K562 (cell line): ENCODE measurements at regions not wholly inside any gene's neighbourhood (a gene's known extent, or its start where the extent isn't known, plus 50 kb on each side); places are given as distances from the start of the nearest gene placed in this dataset.

ENCODE experiments used
- ATAC-seq: fragments of 200-7000 bp; cut with Tn5 transposase; 3 replicates; pipeline ENCODE4 v1.9.1; 2020; ENCODE audit warnings: moderate library complexity
- BruUV-seq: library from RNA; stranded (reverse); fragments of 400-500 nt; replicated peaks from 2 replicates; lab custom pipeline; 2021; lab: Mats Ljungman, UMichigan
- CTCF ChIA-PET: fragments of 300-600 bp; formaldehyde crosslinking; extraction: SDS; loops from one replicate; lab custom pipeline; 2021; ENCODE audit warnings: low intra/inter-chr PET ratio; lab: Yijun Ruan, JAX
- POLR2A ChIA-PET: fragments of 300-600, 350-650 bp; sonication (Branson Sonifier 250); formaldehyde crosslinking; extraction: SDS; loops from one replicate; lab custom pipeline; 2021; ENCODE audit warnings: antibody characterized with exemption, inconsistent platforms; lab: Yijun Ruan, JAX
- DNase-seq, 4 experiments: peaks; one replicate each; pipeline versions ENCODE4 v3.0.0 to v3.0.0-alpha.2; 2011 to 2018; ENCODE audit warnings: low spot score in 3 of 4, mixed read lengths in 3 of 4; ENCODE audit errors: extremely low read depth in 1 of 4
- FAIRE-seq: peaks from 2 replicates; lab custom pipeline; 2011; peaks lifted over from hg19 to GRCh38; lab: Jason Lieb, UNC
- H2AFZ ChIP-seq: 2 replicates; pipeline ENCODE4 v1.6.0; 2011; ENCODE audit warnings: low read depth, low read length, control low read depth, inconsistent platforms
- H3K27ac ChIP-seq: fragments of 200-600 bp; 3 replicates; pipeline ENCODE4 v1.8.0; 2011; ENCODE audit warnings: low read depth, mild to moderate bottlenecking, control low read depth, inconsistent platforms, low read length, moderate library complexity, mixed read lengths; ENCODE audit errors: extremely low read depth
- H3K27me3 ChIP-seq, 2 experiments: fragments of 300-600 bp in 1 of 2; 2 replicates in 1 of 2; 3 replicates in 1 of 2; pipeline versions ENCODE4 v1.6.0 to v1.8.0; 2011; ENCODE audit warnings: inconsistent platforms in 2 of 2, low read length in 2 of 2, mild to moderate bottlenecking in 1 of 2, mixed read lengths in 1 of 2, moderate library complexity in 1 of 2; ENCODE audit not compliant: control insufficient read depth in 2 of 2, insufficient read depth in 2 of 2
- H3K36me3 ChIP-seq: fragments of 300-600 bp; 3 replicates; pipeline ENCODE4 v1.8.0; 2011; ENCODE audit warnings: mild to moderate bottlenecking, low read length, inconsistent platforms; ENCODE audit not compliant: control insufficient read depth, insufficient read depth
- H3K4me1 ChIP-seq, 2 experiments: fragments of 200-600 bp in 1 of 2; replicated peaks in 1 of 2; 2 replicates in 1 of 2; 3 replicates in 1 of 2; pipeline versions ENCODE4 v1.5.1 to v1.8.0; 2011; ENCODE audit warnings: inconsistent platforms in 2 of 2, low read length in 2 of 2, mild to moderate bottlenecking in 1 of 2, mixed read lengths in 1 of 2, moderate library complexity in 1 of 2; ENCODE audit not compliant: control insufficient read depth in 2 of 2, insufficient read depth in 2 of 2
- H3K4me2 ChIP-seq: 2 replicates; pipeline ENCODE4 v1.6.1; 2011; ENCODE audit warnings: low read length, control low read depth, inconsistent platforms, mixed read lengths; ENCODE audit not compliant: insufficient read depth
- H3K4me3 ChIP-seq: fragments of 200-600 bp; sonication (generic), shearing (Covaris generic); 2 replicates; pipeline ENCODE4 v1.5.1; 2016; ENCODE audit warnings: control low read depth, inconsistent platforms
- H3K79me2 ChIP-seq: fragments of 200-600 bp; 3 replicates; pipeline ENCODE4 v1.8.0; 2011; ENCODE audit warnings: low read length, inconsistent platforms; ENCODE audit not compliant: control insufficient read depth, insufficient read depth
- H3K9ac ChIP-seq, 2 experiments: 2 replicates each; pipeline versions ENCODE4 v1.6.0 to v1.6.1; 2011; ENCODE audit warnings: low read depth in 2 of 2, low read length in 2 of 2, control low read depth in 1 of 2, inconsistent platforms in 1 of 2, mild to moderate bottlenecking in 1 of 2, mixed read lengths in 1 of 2; ENCODE audit not compliant: insufficient read depth in 1 of 2
- H3K9me1 ChIP-seq: one replicate; pipeline ENCODE4 v1.6.0; 2011; ENCODE audit warnings: inconsistent platforms, mild to moderate bottlenecking, low read length, moderate library complexity; ENCODE audit not compliant: control insufficient read depth, insufficient read depth
- H3K9me3 ChIP-seq: replicated peaks from 2 replicates; pipeline ENCODE4 v1.5.1; 2011; ENCODE audit warnings: low read depth, low read length, inconsistent platforms; ENCODE audit not compliant: control insufficient read depth, insufficient read depth
- H4K20me1 ChIP-seq: replicated peaks from 2 replicates; pipeline ENCODE4 v1.6.1; 2011; ENCODE audit warnings: low read length, inconsistent platforms, mixed read lengths; ENCODE audit not compliant: control insufficient read depth, insufficient read depth
- CEBPB ChIP-seq: fragments of 450-650 bp; IDR thresholded peaks from 2 replicates; pipeline ENCODE4 v1.6.1; 2016; ENCODE audit warnings: missing genetic modification characterization, missing compliant biosample characterization
- CTBP1 ChIP-seq: fragments of 450-650 bp; IDR thresholded peaks from 2 replicates; pipeline ENCODE4 v1.6.1; 2016; ENCODE audit warnings: borderline replicate concordance
- CXXC5 ChIP-seq: fragments of 250-450 bp; sonication (Bioruptor Pico); IDR thresholded peaks from 2 replicates; pipeline ENCODE4 v1.8.0; 2022; ENCODE audit warnings: inconsistent platforms, mild to moderate bottlenecking, moderate library complexity
- HNRNPL ChIP-seq: fragments of 200-400 bp; formaldehyde crosslinking; IDR thresholded peaks from 2 replicates; pipeline ENCODE4 v1.6.1; 2017; ENCODE audit warnings: low read depth, mild to moderate bottlenecking, low read length
- ZNF507 ChIP-seq: conservative IDR thresholded peaks from 2 replicates; pipeline ENCODE4 v1.6.1; 2017; ENCODE audit warnings: missing genetic modification characterization, missing compliant biosample characterization
- WGBS: fragments of 100-300 bp; shearing (Covaris generic); methylation state at CpG from one replicate; pipeline ENCODE4 v1.1.6; 2016; ENCODE audit warnings: low coverage, mixed read lengths; ENCODE audit not compliant: insufficient coverage; ENCODE audit errors: missing lambda C conversion rate; 5-methylcytosine and 5-hydroxymethylcytosine counted together
- in situ Hi-C: fragments of 300-500 bp; cut with MboI; formaldehyde crosslinking; loops from 4 replicates; pipeline ENCODE4 v1.15.0; 2018; ENCODE audit warnings: inconsistent platforms, mixed read lengths
- intact Hi-C: fragments of 100-400 bp; cut with micrococcal nuclease; formaldehyde crosslinking; loops from 2 replicates; pipeline ENCODE4 v1.14.2; 2022
- TF ChIP-seq, protein P1 (sequence below): conservative IDR thresholded peaks from 2 replicates; pipeline ENCODE4 v1.6.1; 2011; ENCODE audit warnings: low read depth, mild to moderate bottlenecking, low read length; ENCODE audit not compliant: control insufficient read depth
- TF ChIP-seq, protein P2 (sequence below): fragments of 200-800 bp; sonication (Bioruptor generic); IDR thresholded peaks from 2 replicates; pipeline ENCODE4 v1.6.1; 2017; ENCODE audit warnings: missing genetic modification characterization, missing compliant biosample characterization

DNA sequence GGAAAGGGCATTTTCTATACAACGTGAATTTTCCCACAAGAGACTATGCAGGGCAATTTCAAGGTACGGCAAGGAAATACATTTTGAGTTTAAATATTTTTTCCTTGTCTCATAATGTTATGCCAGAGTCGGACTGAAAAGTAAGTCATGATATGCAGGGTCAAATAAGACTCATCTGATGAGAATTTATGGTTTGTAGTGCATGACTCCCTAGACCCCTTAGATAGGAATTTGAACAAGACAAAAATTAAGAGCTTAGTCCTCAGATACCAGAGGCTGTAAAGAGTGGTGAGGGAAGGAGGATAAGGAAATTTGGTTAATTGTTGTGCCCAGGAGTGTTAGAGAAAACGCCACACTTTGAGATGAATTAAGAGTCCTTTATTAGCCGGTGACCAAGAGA is 616.6 kb downstream of the XPNPEP1 start:
- ATAC-seq (no peak), DNase-seq (no peak), FAIRE-seq (no peak)
- Histone ChIP-seq H3K4me3 (no peak overlapping the region), H3K9me1 (no peaks in the 10 kb centered on the region), H3K27me3 (no peaks in the 10 kb centered on the region), H3K9me3 (no peaks in the 10 kb centered on the region), H4K20me1 (no peaks in the 10 kb centered on the region), H3K9ac (no peak overlapping the region), H3K36me3 (no peaks in the 10 kb centered on the region), H3K79me2 (no peaks in the 10 kb centered on the region), H3K4me2 (no peak overlapping the region), H2AFZ (no peak overlapping the region), H3K4me1 (no peaks in the 10 kb centered on the region), H3K27ac (no peak overlapping the region)
- no TSS peak for BruUV-seq
- in situ Hi-C loops (no loop called here), intact Hi-C loops (no loop called here)
- ChIA-PET CTCF (no interaction called here), POLR2A (no interaction called here)
- WGBS, result 0% methylated on average over 3 of the region's 5 CpGs
- TF ChIP-seq CXXC5 (no peak), HNRNPL (no peak), ZNF507 (no peak), CEBPB (tag) (no peak), CTBP1 (no peak)
- TF ChIP-seq, protein P1, sequence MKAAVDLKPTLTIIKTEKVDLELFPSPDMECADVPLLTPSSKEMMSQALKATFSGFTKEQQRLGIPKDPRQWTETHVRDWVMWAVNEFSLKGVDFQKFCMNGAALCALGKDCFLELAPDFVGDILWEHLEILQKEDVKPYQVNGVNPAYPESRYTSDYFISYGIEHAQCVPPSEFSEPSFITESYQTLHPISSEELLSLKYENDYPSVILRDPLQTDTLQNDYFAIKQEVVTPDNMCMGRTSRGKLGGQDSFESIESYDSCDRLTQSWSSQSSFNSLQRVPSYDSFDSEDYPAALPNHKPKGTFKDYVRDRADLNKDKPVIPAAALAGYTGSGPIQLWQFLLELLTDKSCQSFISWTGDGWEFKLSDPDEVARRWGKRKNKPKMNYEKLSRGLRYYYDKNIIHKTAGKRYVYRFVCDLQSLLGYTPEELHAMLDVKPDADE, result no peak
- TF ChIP-seq, protein P2, sequence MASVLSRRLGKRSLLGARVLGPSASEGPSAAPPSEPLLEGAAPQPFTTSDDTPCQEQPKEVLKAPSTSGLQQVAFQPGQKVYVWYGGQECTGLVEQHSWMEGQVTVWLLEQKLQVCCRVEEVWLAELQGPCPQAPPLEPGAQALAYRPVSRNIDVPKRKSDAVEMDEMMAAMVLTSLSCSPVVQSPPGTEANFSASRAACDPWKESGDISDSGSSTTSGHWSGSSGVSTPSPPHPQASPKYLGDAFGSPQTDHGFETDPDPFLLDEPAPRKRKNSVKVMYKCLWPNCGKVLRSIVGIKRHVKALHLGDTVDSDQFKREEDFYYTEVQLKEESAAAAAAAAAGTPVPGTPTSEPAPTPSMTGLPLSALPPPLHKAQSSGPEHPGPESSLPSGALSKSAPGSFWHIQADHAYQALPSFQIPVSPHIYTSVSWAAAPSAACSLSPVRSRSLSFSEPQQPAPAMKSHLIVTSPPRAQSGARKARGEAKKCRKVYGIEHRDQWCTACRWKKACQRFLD (CRISPR knock-in tag), result no peak
